Panc1 (cell line): ENCODE measurements at regions not wholly inside any gene's neighbourhood (a gene's known extent, or its start where the extent isn't known, plus 50 kb on each side); places are given as distances from the start of the nearest gene placed in this dataset.

Source experiments
- ATAC-seq: fragments of 200-7000 bp; cut with Tn5 transposase; 2 replicates; pipeline ENCODE4 v1.9.1; 2020; ENCODE audit warnings: mild to moderate bottlenecking, moderate library complexity
- BruUV-seq: library from RNA; stranded (reverse); fragments of 400-500 nt; replicated peaks from 2 replicates; lab custom pipeline; 2021; lab: Mats Ljungman, UMichigan
- CTCF ChIA-PET: fragments of 300-600 bp; sonication (Branson Sonifier 250); formaldehyde crosslinking; loops from one replicate; lab custom pipeline; 2022; ENCODE audit warnings: antibody characterized with exemption; lab: Charles Lee
- POLR2A ChIA-PET: fragments of 300-600 bp; sonication (Branson Sonifier 250); formaldehyde crosslinking; loops from one replicate; lab custom pipeline; 2022; ENCODE audit warnings: antibody characterized with exemption; lab: Charles Lee
- DNase-seq: peaks from one replicate; pipeline ENCODE4 v3.0.0-alpha.2; 2010; ENCODE audit warnings: low read depth, low spot score
- H3K27ac ChIP-seq: 2 replicates; pipeline ENCODE4 v1.5.1; 2011; ENCODE audit warnings: mild to moderate bottlenecking, low read length, inconsistent platforms
- H3K27me3 ChIP-seq: fragments of 200-500 bp; sonication (Bioruptor generic); 2 replicates; pipeline ENCODE4 v1.6.0; 2014; ENCODE audit warnings: low read length, inconsistent platforms; ENCODE audit not compliant: control insufficient read depth, insufficient read depth
- H3K36me3 ChIP-seq: fragments of 200-500 bp; sonication (Bioruptor generic); 2 replicates; pipeline ENCODE4 v1.5.1; 2014; ENCODE audit warnings: inconsistent platforms, mild to moderate bottlenecking, low read length, moderate library complexity; ENCODE audit not compliant: control insufficient read depth, insufficient read depth
- H3K4me1 ChIP-seq: 2 replicates; pipeline ENCODE4 v1.5.1; 2011; ENCODE audit warnings: inconsistent platforms, mild to moderate bottlenecking, low read length, moderate library complexity; ENCODE audit not compliant: control insufficient read depth, insufficient read depth
- H3K4me3 ChIP-seq, 2 experiments: 2 replicates each; pipeline ENCODE4 v1.5.1; 2011 to 2012; ENCODE audit warnings: low read depth in 2 of 2, low read length in 2 of 2, mild to moderate bottlenecking in 2 of 2, inconsistent platforms in 1 of 2, moderate library complexity in 1 of 2
- H3K9me3 ChIP-seq: fragments of 200-500 bp; sonication (Bioruptor generic); 2 replicates; pipeline ENCODE4 v1.5.1; 2014; ENCODE audit warnings: low read depth, mild to moderate bottlenecking, inconsistent platforms, low read length, moderate library complexity; ENCODE audit not compliant: control insufficient read depth, insufficient read depth
- POLR2AphosphoS5 ChIP-seq: IDR thresholded peaks from 2 replicates; pipeline ENCODE4 v1.6.1; 2012; ENCODE audit warnings: mild to moderate bottlenecking, low read depth, low read length, moderate library complexity
- SIN3A ChIP-seq: IDR thresholded peaks from 2 replicates; pipeline ENCODE4 v1.6.1; 2012; ENCODE audit warnings: low read depth, mild to moderate bottlenecking, low read length, moderate library complexity, borderline replicate concordance; ENCODE audit not compliant: insufficient read depth
- TCF7L2 ChIP-seq: IDR thresholded peaks from 2 replicates; pipeline ENCODE4 v1.6.1; 2011; ENCODE audit warnings: mild to moderate bottlenecking, low read depth, low read length, inconsistent platforms
- in situ Hi-C: cut with HindIII; loops from 2 replicates; pipeline ENCODE4 v1.10.0; 2016; ENCODE audit warnings: low sequenced_read_pairs, low pct_unique_long_range_greater_than_20kb
- intact Hi-C: fragments of 100-400 bp; cut with micrococcal nuclease; formaldehyde crosslinking; loops from one replicate; pipeline ENCODE4 v1.10.0; 2022; ENCODE audit not compliant: unreplicated experiment
- TF ChIP-seq, protein P1 (sequence below), 2 experiments: IDR thresholded peaks; 2 replicates each; pipeline ENCODE4 v1.6.1; 2011 to 2012; ENCODE audit warnings: low read depth in 2 of 2, control low read depth in 1 of 2, low read length in 1 of 2, mild to moderate bottlenecking in 1 of 2, moderate library complexity in 1 of 2; ENCODE audit not compliant: insufficient read depth in 1 of 2
- TF ChIP-seq, protein P2 (sequence below): fragments of 450-650 bp; IDR thresholded peaks from 2 replicates; pipeline ENCODE4 v1.5.1; 2017; ENCODE audit warnings: mild to moderate bottlenecking

DNA sequence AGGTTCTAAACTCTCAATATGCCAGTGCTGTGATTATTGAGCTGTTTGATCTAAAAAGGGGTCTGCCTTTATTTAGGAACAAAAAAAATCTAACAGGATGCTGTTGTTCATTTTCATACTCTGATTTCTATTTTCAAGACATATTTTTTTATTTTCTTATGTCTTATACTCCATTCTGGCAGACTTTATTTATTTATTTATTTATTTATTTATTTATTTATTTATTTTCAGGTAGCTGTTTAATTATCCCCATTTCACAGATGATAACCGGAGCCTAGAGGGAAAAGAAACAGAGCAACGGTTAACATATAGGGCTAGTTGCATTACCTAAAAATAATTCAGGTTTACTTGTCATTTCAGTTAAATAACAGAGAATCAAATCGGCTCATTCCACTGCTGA lies 174.4 kb downstream of the CENPF start:
- H3K4me1 ChIP-seq = no peaks in the 10 kb centered on the region
- H3K36me3 ChIP-seq = no peaks in the 10 kb centered on the region
- in situ Hi-C loops (no loop called here), intact Hi-C loops (no loop called here)
- no peak overlapping the region for H3K27ac ChIP-seq
- ChIA-PET CTCF (interaction anchor here (0.6 kb wide), 1 partner anchor 255 kb away, joined by 5 read pairs; no protein-coding TSS in a partner anchor), POLR2A (no interaction called here)
- no peaks in the 10 kb centered on the region for H3K9me3 ChIP-seq
- no peak for ATAC-seq
- BruUV-seq = no TSS peak
- no peak overlapping the region for H3K4me3 ChIP-seq
- no peak for TF ChIP-seq POLR2AphosphoS5
- TF ChIP-seq, protein P1, sequence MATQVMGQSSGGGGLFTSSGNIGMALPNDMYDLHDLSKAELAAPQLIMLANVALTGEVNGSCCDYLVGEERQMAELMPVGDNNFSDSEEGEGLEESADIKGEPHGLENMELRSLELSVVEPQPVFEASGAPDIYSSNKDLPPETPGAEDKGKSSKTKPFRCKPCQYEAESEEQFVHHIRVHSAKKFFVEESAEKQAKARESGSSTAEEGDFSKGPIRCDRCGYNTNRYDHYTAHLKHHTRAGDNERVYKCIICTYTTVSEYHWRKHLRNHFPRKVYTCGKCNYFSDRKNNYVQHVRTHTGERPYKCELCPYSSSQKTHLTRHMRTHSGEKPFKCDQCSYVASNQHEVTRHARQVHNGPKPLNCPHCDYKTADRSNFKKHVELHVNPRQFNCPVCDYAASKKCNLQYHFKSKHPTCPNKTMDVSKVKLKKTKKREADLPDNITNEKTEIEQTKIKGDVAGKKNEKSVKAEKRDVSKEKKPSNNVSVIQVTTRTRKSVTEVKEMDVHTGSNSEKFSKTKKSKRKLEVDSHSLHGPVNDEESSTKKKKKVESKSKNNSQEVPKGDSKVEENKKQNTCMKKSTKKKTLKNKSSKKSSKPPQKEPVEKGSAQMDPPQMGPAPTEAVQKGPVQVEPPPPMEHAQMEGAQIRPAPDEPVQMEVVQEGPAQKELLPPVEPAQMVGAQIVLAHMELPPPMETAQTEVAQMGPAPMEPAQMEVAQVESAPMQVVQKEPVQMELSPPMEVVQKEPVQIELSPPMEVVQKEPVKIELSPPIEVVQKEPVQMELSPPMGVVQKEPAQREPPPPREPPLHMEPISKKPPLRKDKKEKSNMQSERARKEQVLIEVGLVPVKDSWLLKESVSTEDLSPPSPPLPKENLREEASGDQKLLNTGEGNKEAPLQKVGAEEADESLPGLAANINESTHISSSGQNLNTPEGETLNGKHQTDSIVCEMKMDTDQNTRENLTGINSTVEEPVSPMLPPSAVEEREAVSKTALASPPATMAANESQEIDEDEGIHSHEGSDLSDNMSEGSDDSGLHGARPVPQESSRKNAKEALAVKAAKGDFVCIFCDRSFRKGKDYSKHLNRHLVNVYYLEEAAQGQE (IDR thresholded peaks at IDR 0.05; ENCODE audit: insufficient read depth in 1 of 2, low read depth in 2 of 2, low read length in 1 of 2) = no peak
- TF ChIP-seq TCF7L2 = no peak
- TF ChIP-seq, protein P2, sequence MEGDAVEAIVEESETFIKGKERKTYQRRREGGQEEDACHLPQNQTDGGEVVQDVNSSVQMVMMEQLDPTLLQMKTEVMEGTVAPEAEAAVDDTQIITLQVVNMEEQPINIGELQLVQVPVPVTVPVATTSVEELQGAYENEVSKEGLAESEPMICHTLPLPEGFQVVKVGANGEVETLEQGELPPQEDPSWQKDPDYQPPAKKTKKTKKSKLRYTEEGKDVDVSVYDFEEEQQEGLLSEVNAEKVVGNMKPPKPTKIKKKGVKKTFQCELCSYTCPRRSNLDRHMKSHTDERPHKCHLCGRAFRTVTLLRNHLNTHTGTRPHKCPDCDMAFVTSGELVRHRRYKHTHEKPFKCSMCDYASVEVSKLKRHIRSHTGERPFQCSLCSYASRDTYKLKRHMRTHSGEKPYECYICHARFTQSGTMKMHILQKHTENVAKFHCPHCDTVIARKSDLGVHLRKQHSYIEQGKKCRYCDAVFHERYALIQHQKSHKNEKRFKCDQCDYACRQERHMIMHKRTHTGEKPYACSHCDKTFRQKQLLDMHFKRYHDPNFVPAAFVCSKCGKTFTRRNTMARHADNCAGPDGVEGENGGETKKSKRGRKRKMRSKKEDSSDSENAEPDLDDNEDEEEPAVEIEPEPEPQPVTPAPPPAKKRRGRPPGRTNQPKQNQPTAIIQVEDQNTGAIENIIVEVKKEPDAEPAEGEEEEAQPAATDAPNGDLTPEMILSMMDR = no peak
- no peak for TF ChIP-seq SIN3A
- no peak for DNase-seq
- no peaks in the 10 kb centered on the region for H3K27me3 ChIP-seq

DNA sequence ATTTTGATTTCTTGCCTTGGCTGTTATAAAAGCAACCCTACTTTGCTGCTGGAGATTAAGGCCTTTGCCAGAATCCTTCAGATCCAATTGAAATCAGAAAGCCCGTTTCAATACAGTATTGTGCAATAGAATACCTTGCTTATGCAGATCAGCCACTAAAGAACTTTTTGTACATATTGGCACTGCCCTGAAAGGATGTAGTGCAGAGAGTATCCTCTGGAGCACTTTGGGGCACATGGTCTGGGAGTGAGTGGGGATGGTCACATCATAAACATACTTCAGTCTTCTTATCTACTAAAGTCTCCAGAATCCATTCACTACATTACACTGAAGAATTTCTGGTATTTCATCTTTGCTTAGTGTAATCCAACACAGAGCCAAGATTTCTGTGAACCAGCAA lies 189.0 kb downstream of the CENPF start:
- POLR2A ChIA-PET = no interaction called here
- H3K9me3 ChIP-seq = no peaks in the 10 kb centered on the region
- CTCF ChIA-PET = no interaction called here
- ATAC-seq (no peak), DNase-seq (no peak)
- no TSS peak for BruUV-seq
- H3K4me3 ChIP-seq = no peak overlapping the region
- intact Hi-C loops (no loop called here), in situ Hi-C loops (no loop called here)
- H3K36me3 ChIP-seq = no peaks in the 10 kb centered on the region
- TF ChIP-seq TCF7L2 (no peak), SIN3A (no peak), POLR2AphosphoS5 (no peak)
- TF ChIP-seq, protein P2 = no peak
- TF ChIP-seq, protein P1 (IDR thresholded peaks at IDR 0.05; ENCODE audit: insufficient read depth in 1 of 2, low read depth in 2 of 2, low read length in 1 of 2) = no peak
- no peaks in the 10 kb centered on the region for H3K27me3 ChIP-seq
- no peaks in the 10 kb centered on the region for H3K4me1 ChIP-seq
- no peak overlapping the region for H3K27ac ChIP-seq
